ENCODE measurements at regions not wholly inside any gene's neighbourhood (a gene's known extent, or its start where the extent isn't known, plus 50 kb on each side); places are given as distances from the start of the nearest gene placed in this dataset.

- Histone ChIP-seq H3K9ac (ENCODE audit: insufficient read depth, low read length, poor library complexity, severe bottlenecking) (no peak overlapping the region), H4K20me1 (ENCODE audit: insufficient read depth, low read length) (no peaks in the 10 kb centered on the region), H3K9me3 (replicated peaks in 1 of 2; ENCODE audit: control insufficient read depth in 1 of 2, insufficient read depth in 1 of 2, low read length in 2 of 2) (no peaks in the 10 kb centered on the region), H3K4me2 (replicated peaks; ENCODE audit: extremely low read depth, low read length, poor library complexity, severe bottlenecking) (no peak overlapping the region), H3K79me2 (ENCODE audit: insufficient read depth, low read length) (no peaks in the 10 kb centered on the region), H3K36me3 (replicated peaks in 1 of 2; ENCODE audit: control insufficient read depth in 1 of 2, insufficient read depth in 2 of 2, low read length in 2 of 2) (no peaks in the 10 kb centered on the region), H3K4me3 (replicated peaks in 1 of 3; ENCODE audit: low read depth in 2 of 3, low read length in 3 of 3) (no peak overlapping the region), H2AFZ (ENCODE audit: insufficient read depth, low read depth, low read length, poor library complexity, severe bottlenecking) (no peak overlapping the region), H3K27ac (ENCODE audit: low read depth in 1 of 2, low read length in 2 of 2) (no peak overlapping the region), H3K27me3 (ENCODE audit: control insufficient read depth in 2 of 2, insufficient read depth in 2 of 2, low read length in 2 of 2) (no peaks in the 10 kb centered on the region), H3K4me1 (ENCODE audit: control insufficient read depth in 1 of 2, insufficient read depth in 2 of 2, low read length in 2 of 2) (no peaks in the 10 kb centered on the region)
- no peaks in the 10 kb centered on the region for H3K27me3 Mint-ChIP-seq (ENCODE audit: low read depth in 3 of 3)
- no peaks in the 10 kb centered on the region for H3K4me1 Mint-ChIP-seq
- TF ChIP-seq, protein P1, sequence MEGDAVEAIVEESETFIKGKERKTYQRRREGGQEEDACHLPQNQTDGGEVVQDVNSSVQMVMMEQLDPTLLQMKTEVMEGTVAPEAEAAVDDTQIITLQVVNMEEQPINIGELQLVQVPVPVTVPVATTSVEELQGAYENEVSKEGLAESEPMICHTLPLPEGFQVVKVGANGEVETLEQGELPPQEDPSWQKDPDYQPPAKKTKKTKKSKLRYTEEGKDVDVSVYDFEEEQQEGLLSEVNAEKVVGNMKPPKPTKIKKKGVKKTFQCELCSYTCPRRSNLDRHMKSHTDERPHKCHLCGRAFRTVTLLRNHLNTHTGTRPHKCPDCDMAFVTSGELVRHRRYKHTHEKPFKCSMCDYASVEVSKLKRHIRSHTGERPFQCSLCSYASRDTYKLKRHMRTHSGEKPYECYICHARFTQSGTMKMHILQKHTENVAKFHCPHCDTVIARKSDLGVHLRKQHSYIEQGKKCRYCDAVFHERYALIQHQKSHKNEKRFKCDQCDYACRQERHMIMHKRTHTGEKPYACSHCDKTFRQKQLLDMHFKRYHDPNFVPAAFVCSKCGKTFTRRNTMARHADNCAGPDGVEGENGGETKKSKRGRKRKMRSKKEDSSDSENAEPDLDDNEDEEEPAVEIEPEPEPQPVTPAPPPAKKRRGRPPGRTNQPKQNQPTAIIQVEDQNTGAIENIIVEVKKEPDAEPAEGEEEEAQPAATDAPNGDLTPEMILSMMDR (IDR thresholded peaks at IDR 0.05), result no peak
- H3K4me3 Mint-ChIP-seq, result no peak overlapping the region
- H3K36me3 Mint-ChIP-seq, result no peaks in the 10 kb centered on the region
- DNase-seq, result no peak
- peaks cover 0 to 2% (median 0%) of the 10 kb centered on the region in 7 donors for H3K9me3 Mint-ChIP-seq
- H3K27ac Mint-ChIP-seq, result no peak overlapping the region
- WGBS (ENCODE audit: insufficient coverage), result 0% methylated on average over 1 of the region's 2 CpGs
- intact Hi-C loops (cut with micrococcal nuclease), result no loop called here
These were observed 880.3 kb upstream of the MGAT4C start for GRCh38 chr12:87136330-87136976.

DNA sequence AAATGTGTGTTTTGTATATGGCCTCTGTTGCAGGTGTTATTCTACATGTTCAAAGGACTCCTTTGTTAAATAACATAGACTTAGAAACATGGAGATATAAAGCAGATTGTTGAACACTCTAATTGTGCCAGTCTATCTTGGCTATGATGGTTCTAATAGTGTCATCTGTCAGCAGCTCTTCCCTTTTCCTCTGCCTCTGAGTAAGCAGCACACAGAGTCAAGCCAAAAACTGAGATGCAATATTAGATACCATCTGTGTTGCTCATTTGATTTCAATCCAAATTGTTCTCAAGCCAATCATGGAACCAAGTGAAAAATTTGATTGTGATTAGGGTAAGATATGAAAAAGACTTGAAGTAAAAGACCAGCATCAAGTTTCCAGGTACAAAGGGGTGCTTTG lies 871.1 kb upstream of the MGAT4C start:
- H3K4me2 ChIP-seq (replicated peaks; ENCODE audit: extremely low read depth, low read length, poor library complexity, severe bottlenecking), result no peak overlapping the region
- no peaks in the 10 kb centered on the region for H3K27me3 ChIP-seq (ENCODE audit: control insufficient read depth in 2 of 2, insufficient read depth in 2 of 2, low read length in 2 of 2)
- DNase-seq, result no peak
- H2AFZ ChIP-seq (ENCODE audit: insufficient read depth, low read depth, low read length, poor library complexity, severe bottlenecking), result no peak overlapping the region
- no peak overlapping the region for H3K4me3 ChIP-seq (replicated peaks in 1 of 3; ENCODE audit: low read depth in 2 of 3, low read length in 3 of 3)
- no peaks in the 10 kb centered on the region for H3K4me1 Mint-ChIP-seq
- H3K36me3 ChIP-seq (replicated peaks in 1 of 2; ENCODE audit: control insufficient read depth in 1 of 2, insufficient read depth in 2 of 2, low read length in 2 of 2), result no peaks in the 10 kb centered on the region
- H3K27ac Mint-ChIP-seq, result no peak overlapping the region
- peaks cover 6% of the 10 kb centered on the region in 2 donors for H3K9me3 ChIP-seq (replicated peaks in 1 of 2; ENCODE audit: control insufficient read depth in 1 of 2, insufficient read depth in 1 of 2, low read length in 2 of 2)
- no peak overlapping the region for H3K9ac ChIP-seq (ENCODE audit: insufficient read depth, low read length, poor library complexity, severe bottlenecking)
- H3K27me3 Mint-ChIP-seq (ENCODE audit: low read depth in 3 of 3), result no peaks in the 10 kb centered on the region
- TF ChIP-seq, protein P1 (IDR thresholded peaks at IDR 0.05), result no peak
- H4K20me1 ChIP-seq (ENCODE audit: insufficient read depth, low read length), result no peaks in the 10 kb centered on the region
- no peak overlapping the region for H3K4me3 Mint-ChIP-seq
- no peaks in the 10 kb centered on the region for H3K4me1 ChIP-seq (ENCODE audit: control insufficient read depth in 1 of 2, insufficient read depth in 2 of 2, low read length in 2 of 2)
- H3K79me2 ChIP-seq (ENCODE audit: insufficient read depth, low read length), result no peaks in the 10 kb centered on the region
- no peak overlapping the region for H3K27ac ChIP-seq (ENCODE audit: low read depth in 1 of 2, low read length in 2 of 2)
- no peaks in the 10 kb centered on the region for H3K36me3 Mint-ChIP-seq
- peaks cover 0 to 5% (median 0%) of the 10 kb centered on the region in 7 donors for H3K9me3 Mint-ChIP-seq
- intact Hi-C loops (cut with micrococcal nuclease), result no loop called here

Measured in CD14-positive monocyte (primary cell).